ENCODE measurements at regions not wholly inside any gene's neighbourhood (a gene's known extent, or its start where the extent isn't known, plus 50 kb on each side); places are given as distances from the start of the nearest gene placed in this dataset.

DNA sequence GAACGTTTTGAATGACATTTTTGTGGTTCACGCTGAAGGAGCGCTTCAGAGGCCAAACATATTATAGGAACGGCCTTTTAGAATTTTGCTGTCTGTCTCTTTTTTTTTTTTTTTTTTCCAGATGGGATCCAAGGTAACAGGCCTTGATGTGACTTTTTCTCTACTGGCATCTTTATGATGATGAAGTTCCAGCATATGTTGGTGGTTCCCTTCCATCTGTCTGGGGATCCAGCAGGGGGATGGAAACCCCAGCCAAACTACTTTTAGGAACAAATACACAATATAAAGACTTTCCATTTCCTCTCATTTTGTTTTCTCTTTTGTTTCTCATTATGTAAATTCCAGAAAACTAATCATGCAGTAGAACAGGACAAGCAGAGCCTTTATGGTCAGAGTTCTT, 239.3 kb upstream of the PRICKLE1 start:
- no peaks in the 10 kb centered on the region for H3K9me3 ChIP-seq (replicated peaks; ENCODE audit: control insufficient read depth, insufficient read depth, low read length)
- H4K20me1 ChIP-seq (replicated peaks; ENCODE audit: control insufficient read depth, extremely low read depth, insufficient read depth, low read length) = no peaks in the 10 kb centered on the region
- peaks cover 11% of the 10 kb centered on the region for H3K4me1 ChIP-seq (ENCODE audit: control insufficient read depth, extremely low read depth, insufficient read depth, low read length)
- ChIA-PET CTCF (no interaction called here), POLR2A (no interaction called here)
- no peak for FAIRE-seq
- H3K4me3 ChIP-seq (replicated peaks in 1 of 3; ENCODE audit: insufficient read depth in 1 of 3, low read depth in 1 of 3, low read length in 3 of 3) = no peak overlapping the region
- H3K9me1 ChIP-seq (replicated peaks; ENCODE audit: control insufficient read depth, extremely low read depth, insufficient read depth, low read length) = no peaks in the 10 kb centered on the region
- dilution Hi-C loops (cut with MboI; ENCODE audit: extremely low pct_ligation_motif_present, low sequenced_read_pairs) (no loop called here), intact Hi-C loops (cut with micrococcal nuclease) (no loop called here)
- no peak overlapping the region for H3K9ac ChIP-seq (replicated peaks; ENCODE audit: extremely low read depth, insufficient read depth, low read length)
- no peak overlapping the region for H2AFZ ChIP-seq (ENCODE audit: low read depth, low read length)
- no TSS peak for BruUV-seq (replicated peaks)
- H3K79me2 ChIP-seq (ENCODE audit: control insufficient read depth, insufficient read depth, low read length) = no peaks in the 10 kb centered on the region
- H3K27ac ChIP-seq (ENCODE audit: insufficient read depth, low read depth, low read length) = no peak overlapping the region
- no peak overlapping the region for H3K4me2 ChIP-seq (ENCODE audit: insufficient read depth, low read length)
- H3K27me3 ChIP-seq (ENCODE audit: control insufficient read depth in 2 of 2, insufficient read depth in 2 of 2, low read length in 2 of 2) = no peaks in the 10 kb centered on the region
- TF ChIP-seq POLR2AphosphoS5 (IDR thresholded peaks at IDR 0.05; ENCODE audit: insufficient read depth, low read depth, low read length) = no peak
- no peak for TF ChIP-seq JUN (IDR thresholded peaks at IDR 0.05; ENCODE audit: borderline replicate concordance, insufficient read depth, insufficient read length, low read depth)
- TF ChIP-seq, protein P1, sequence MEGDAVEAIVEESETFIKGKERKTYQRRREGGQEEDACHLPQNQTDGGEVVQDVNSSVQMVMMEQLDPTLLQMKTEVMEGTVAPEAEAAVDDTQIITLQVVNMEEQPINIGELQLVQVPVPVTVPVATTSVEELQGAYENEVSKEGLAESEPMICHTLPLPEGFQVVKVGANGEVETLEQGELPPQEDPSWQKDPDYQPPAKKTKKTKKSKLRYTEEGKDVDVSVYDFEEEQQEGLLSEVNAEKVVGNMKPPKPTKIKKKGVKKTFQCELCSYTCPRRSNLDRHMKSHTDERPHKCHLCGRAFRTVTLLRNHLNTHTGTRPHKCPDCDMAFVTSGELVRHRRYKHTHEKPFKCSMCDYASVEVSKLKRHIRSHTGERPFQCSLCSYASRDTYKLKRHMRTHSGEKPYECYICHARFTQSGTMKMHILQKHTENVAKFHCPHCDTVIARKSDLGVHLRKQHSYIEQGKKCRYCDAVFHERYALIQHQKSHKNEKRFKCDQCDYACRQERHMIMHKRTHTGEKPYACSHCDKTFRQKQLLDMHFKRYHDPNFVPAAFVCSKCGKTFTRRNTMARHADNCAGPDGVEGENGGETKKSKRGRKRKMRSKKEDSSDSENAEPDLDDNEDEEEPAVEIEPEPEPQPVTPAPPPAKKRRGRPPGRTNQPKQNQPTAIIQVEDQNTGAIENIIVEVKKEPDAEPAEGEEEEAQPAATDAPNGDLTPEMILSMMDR (IDR thresholded peaks at IDR 0.05; ENCODE audit: extremely low read depth in 1 of 2, insufficient read depth in 1 of 2, low read depth in 1 of 2, low read length in 2 of 2) = no peak
- TF ChIP-seq MYC (IDR thresholded peaks at IDR 0.05; ENCODE audit: low read depth, low read length) = no peak
- TF ChIP-seq EZH2 (IDR thresholded peaks at IDR 0.05; ENCODE audit: borderline replicate concordance, low read depth, low read length, severe bottlenecking) = no peak
- TF ChIP-seq FOS (IDR thresholded peaks at IDR 0.05; ENCODE audit: borderline replicate concordance, insufficient read depth, low read length) = no peak
- TF ChIP-seq, protein P2, sequence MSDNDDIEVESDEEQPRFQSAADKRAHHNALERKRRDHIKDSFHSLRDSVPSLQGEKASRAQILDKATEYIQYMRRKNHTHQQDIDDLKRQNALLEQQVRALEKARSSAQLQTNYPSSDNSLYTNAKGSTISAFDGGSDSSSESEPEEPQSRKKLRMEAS (IDR thresholded peaks at IDR 0.05; ENCODE audit: insufficient read depth, insufficient read length) = no peak
- TF ChIP-seq POLR2A (IDR thresholded peaks at IDR 0.05; ENCODE audit: low read depth, low read length) = no peak
- no peak for TF ChIP-seq GATA2 (IDR thresholded peaks at IDR 0.05; ENCODE audit: insufficient read depth, insufficient read length, low read depth, low read length)
- DNase-seq (ENCODE audit: low read depth, low spot score) = no peak
- no peaks in the 10 kb centered on the region for H3K36me3 ChIP-seq (ENCODE audit: control insufficient read depth in 2 of 2, extremely low read depth in 1 of 2, insufficient read depth in 2 of 2, low read length in 2 of 2)

Measured in endothelial cell of umbilical vein (primary cell).